GM10248 (cell line): ENCODE measurements at regions not wholly inside any gene's neighbourhood (a gene's known extent, or its start where the extent isn't known, plus 50 kb on each side); places are given as distances from the start of the nearest gene placed in this dataset.

Experiments
- CTCF ChIA-PET: fragments of 300-600 bp; sonication (Branson Sonifier 250); formaldehyde crosslinking; extraction: SDS; loops from one replicate; lab custom pipeline; 2021; ENCODE audit warnings: antibody characterized with exemption; lab: Yijun Ruan, JAX
- POLR2A ChIA-PET: fragments of 350-650 bp; sonication (Branson Sonifier 250); formaldehyde crosslinking; extraction: SDS; loops from one replicate; lab custom pipeline; 2020; ENCODE audit warnings: antibody characterized with exemption; lab: Yijun Ruan, JAX
- DNase-seq: peaks from one replicate; pipeline ENCODE4 v3.0.0; 2012; ENCODE audit errors: extremely low spot score
- TF ChIP-seq, protein P1 (sequence below): IDR thresholded peaks from 2 replicates; pipeline ENCODE4 v1.5.1; 2012; ENCODE audit warnings: mild to moderate bottlenecking, low read depth; ENCODE audit errors: extremely low read depth, missing control alignments, control extremely low read depth

- no peak for DNase-seq
- TF ChIP-seq, protein P1, sequence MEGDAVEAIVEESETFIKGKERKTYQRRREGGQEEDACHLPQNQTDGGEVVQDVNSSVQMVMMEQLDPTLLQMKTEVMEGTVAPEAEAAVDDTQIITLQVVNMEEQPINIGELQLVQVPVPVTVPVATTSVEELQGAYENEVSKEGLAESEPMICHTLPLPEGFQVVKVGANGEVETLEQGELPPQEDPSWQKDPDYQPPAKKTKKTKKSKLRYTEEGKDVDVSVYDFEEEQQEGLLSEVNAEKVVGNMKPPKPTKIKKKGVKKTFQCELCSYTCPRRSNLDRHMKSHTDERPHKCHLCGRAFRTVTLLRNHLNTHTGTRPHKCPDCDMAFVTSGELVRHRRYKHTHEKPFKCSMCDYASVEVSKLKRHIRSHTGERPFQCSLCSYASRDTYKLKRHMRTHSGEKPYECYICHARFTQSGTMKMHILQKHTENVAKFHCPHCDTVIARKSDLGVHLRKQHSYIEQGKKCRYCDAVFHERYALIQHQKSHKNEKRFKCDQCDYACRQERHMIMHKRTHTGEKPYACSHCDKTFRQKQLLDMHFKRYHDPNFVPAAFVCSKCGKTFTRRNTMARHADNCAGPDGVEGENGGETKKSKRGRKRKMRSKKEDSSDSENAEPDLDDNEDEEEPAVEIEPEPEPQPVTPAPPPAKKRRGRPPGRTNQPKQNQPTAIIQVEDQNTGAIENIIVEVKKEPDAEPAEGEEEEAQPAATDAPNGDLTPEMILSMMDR: no peak
- ChIA-PET POLR2A (no interaction called here), CTCF (interaction anchor here (1.4 kb wide), 1 partner anchor 63 kb away, joined by 3 read pairs; no protein-coding TSS in a partner anchor)
Observed at GRCh38 chr5:106907979-106908378, 762.8 kb downstream of the EFNA5 start.

GRCh38 chr5:106906199-106906598 is 764.5 kb downstream of the EFNA5 start:
- ChIA-PET POLR2A (no interaction called here), CTCF (interaction anchor here (0.8 to 1.6 kb wide), 3 partner anchors 9 to 20 kb away, joined by 3 to 4 read pairs (median 3); no protein-coding TSS in a partner anchor)
- TF ChIP-seq, protein P1: no peak
- DNase-seq: no peak

- TF ChIP-seq, protein P1: no peak
- no peak for DNase-seq
- CTCF ChIA-PET: interaction anchor here (0.8 kb wide), 1 partner anchor 15 kb away, joined by 3 read pairs; no protein-coding TSS in a partner anchor
- POLR2A ChIA-PET: no interaction called here
Observed at GRCh38 chr5:106894964-106895363, 775.8 kb downstream of the EFNA5 start.

DNA sequence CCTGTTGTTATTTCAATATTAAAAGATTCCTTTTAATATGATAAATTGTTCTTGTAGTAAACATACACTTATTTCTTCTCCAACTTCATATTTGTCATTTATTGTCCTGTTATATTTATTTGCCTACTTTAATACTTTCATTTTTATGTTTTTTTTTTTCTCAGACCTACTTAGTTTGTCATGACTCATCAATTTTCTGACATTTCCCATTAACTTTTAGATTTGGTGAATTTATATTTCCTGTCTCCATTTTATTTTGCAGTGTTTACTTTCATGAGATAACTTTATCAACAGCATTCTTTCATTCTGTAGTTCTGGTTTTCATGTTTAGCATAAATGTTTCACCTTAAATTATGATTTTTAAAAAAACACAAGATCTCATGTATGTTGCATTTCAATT is 788.7 kb downstream of the EFNA5 start:
- no peak for DNase-seq
- TF ChIP-seq, protein P1: no peak
- POLR2A ChIA-PET: no interaction called here
- CTCF ChIA-PET: no interaction called here

GRCh38 chr5:106880656-106881055 is 790.1 kb downstream of the EFNA5 start:
- TF ChIP-seq, protein P1: no peak
- DNase-seq: no peak
- CTCF ChIA-PET: interaction anchor here (0.8 to 1.4 kb wide), 3 partner anchors 9 to 612 kb away, joined by 3 to 4 read pairs (median 4); no protein-coding TSS in a partner anchor
- POLR2A ChIA-PET: no interaction called here

GRCh38 chr5:106877881-106878280 is 792.9 kb downstream of the EFNA5 start:
- CTCF ChIA-PET: interaction anchor here (1.3 to 2.4 kb wide), 4 partner anchors 15 to 608 kb away, joined by 3 to 7 read pairs (median 4); no protein-coding TSS in a partner anchor
- TF ChIP-seq, protein P1: no peak
- POLR2A ChIA-PET: no interaction called here
- DNase-seq: no peak
